Stimulated activated CD8-positive, alpha-beta memory T cell treated with anti-CD3 and anti-CD28 coated beads, Interleukin-4, amount 100 ng/mL, for 4 hours (primary cell): ENCODE measurements at regions not wholly inside any gene's neighbourhood (a gene's known extent, or its start where the extent isn't known, plus 50 kb on each side); places are given as distances from the start of the nearest gene placed in this dataset.
"Not testable (repeated sequence)": the region's sequence is repeated elsewhere in the genome, so short reads cannot be mapped to it uniquely, and the experiment has no call there.

ENCODE experiments used
- DNase-seq, 2 donors: peaks; one replicate each; pipeline ENCODE4 v3.0.0-alpha.2; 2020; ENCODE audit warnings: low read depth in 2 of 2, low spot score in 1 of 2

GRCh38 chr5:40165106-40165788, 514.5 kb upstream of the PTGER4 start:
- no peak for DNase-seq

GRCh38 chr5:40160435-40160834, 519.3 kb upstream of the PTGER4 start:
- DNase-seq = no peak

GRCh38 chr5:40154194-40154593, 525.5 kb upstream of the PTGER4 start:
- no peak for DNase-seq

GRCh38 chr5:40150896-40151295, 528.8 kb upstream of the PTGER4 start:
- no peak for DNase-seq

- no peak for DNase-seq
Observed at GRCh38 chr5:40141896-40142295, 537.8 kb upstream of the PTGER4 start.

- DNase-seq = no peak
Observed at GRCh38 chr5:40141418-40141817, 538.3 kb upstream of the PTGER4 start.

GRCh38 chr5:40137223-40137622, 542.5 kb upstream of the PTGER4 start:
- DNase-seq = no peak

GRCh38 chr5:40134883-40135520, 544.7 kb upstream of the PTGER4 start:
- DNase-seq = no peak

GRCh38 chr5:40124367-40124766, 555.3 kb upstream of the PTGER4 start:
- no peak for DNase-seq

GRCh38 chr5:40121236-40121635, 558.5 kb upstream of the PTGER4 start:
- DNase-seq = no peak

- DNase-seq = no peak
Observed at GRCh38 chr5:40112875-40113274, 566.8 kb upstream of the PTGER4 start.

- not testable (repeated sequence) for DNase-seq
Observed at GRCh38 chr5:40111036-40111435, 568.7 kb upstream of the PTGER4 start.

- not testable (repeated sequence) for DNase-seq
Observed at GRCh38 chr5:40108764-40109390, 570.8 kb upstream of the PTGER4 start.

- not testable (repeated sequence) for DNase-seq
Observed at GRCh38 chr5:40107786-40108185, 571.9 kb upstream of the PTGER4 start.

GRCh38 chr5:40106847-40107246, 572.9 kb upstream of the PTGER4 start:
- no peak for DNase-seq

GRCh38 chr5:40098313-40098712, 581.4 kb upstream of the PTGER4 start:
- no peak for DNase-seq

GRCh38 chr5:40093550-40093949, 586.2 kb upstream of the PTGER4 start:
- no peak for DNase-seq

- DNase-seq = no peak
Observed at GRCh38 chr5:40089269-40089668, 590.4 kb upstream of the PTGER4 start.

GRCh38 chr5:40084614-40085013, 595.1 kb upstream of the PTGER4 start:
- no peak for DNase-seq

GRCh38 chr5:40082313-40082712, 597.4 kb upstream of the PTGER4 start:
- no peak for DNase-seq

- no peak for DNase-seq
Observed at GRCh38 chr5:40080191-40080590, 599.5 kb upstream of the PTGER4 start.

- DNase-seq = no peak
Observed at GRCh38 chr5:40078898-40079575, 600.7 kb upstream of the PTGER4 start.
